Endothelial cell of umbilical vein (primary cell): ENCODE measurements at regions not wholly inside any gene's neighbourhood (a gene's known extent, or its start where the extent isn't known, plus 50 kb on each side); places are given as distances from the start of the nearest gene placed in this dataset.

Experiments used
- BruUV-seq: library from RNA; stranded (reverse); fragments of 400-500 nt; replicated peaks from 2 replicates; lab custom pipeline; 2021; lab: Mats Ljungman, UMichigan
- CTCF ChIA-PET: fragments of 300-600, 350-600 bp; sonication (Branson Sonifier 250); formaldehyde crosslinking; loops from one replicate; lab custom pipeline; 2021; ENCODE audit warnings: antibody characterized with exemption, inconsistent platforms; lab: Charles Lee
- POLR2A ChIA-PET: fragments of 300-600, 350-600 bp; sonication (Branson Sonifier 250); formaldehyde crosslinking; loops from one replicate; lab custom pipeline; 2021; ENCODE audit warnings: antibody characterized with exemption, inconsistent platforms; lab: Charles Lee
- DNase-seq: peaks from one replicate; pipeline ENCODE4 v3.0.0-alpha.2; 2011; ENCODE audit warnings: low read depth, low spot score
- FAIRE-seq: peaks from 2 replicates; lab custom pipeline; 2011; peaks lifted over from hg19 to GRCh38; lab: Jason Lieb, UNC
- H2AFZ ChIP-seq: 2 replicates; pipeline ENCODE4 v1.6.0; 2012; ENCODE audit warnings: low read depth, low read length, control low read depth, inconsistent platforms
- H3K27ac ChIP-seq: 2 replicates; pipeline ENCODE4 v1.5.1; 2011; ENCODE audit warnings: low read depth, mild to moderate bottlenecking, control low read depth, low read length, moderate library complexity; ENCODE audit not compliant: insufficient read depth
- H3K27me3 ChIP-seq, 2 experiments: 2 replicates each; pipeline versions ENCODE4 v1.6.0 to v1.6.1; 2011; ENCODE audit warnings: low read length in 2 of 2, mixed read lengths in 1 of 2; ENCODE audit not compliant: control insufficient read depth in 2 of 2, insufficient read depth in 2 of 2
- H3K36me3 ChIP-seq, 2 experiments: 2 replicates in 1 of 2; 3 replicates in 1 of 2; pipeline ENCODE4 v1.5.1; 2011; ENCODE audit warnings: low read length in 2 of 2, mild to moderate bottlenecking in 1 of 2, moderate library complexity in 1 of 2; ENCODE audit not compliant: control insufficient read depth in 2 of 2, insufficient read depth in 2 of 2; ENCODE audit errors: extremely low read depth in 1 of 2
- H3K4me1 ChIP-seq: 3 replicates; pipeline ENCODE4 v1.5.1; 2011; ENCODE audit warnings: mild to moderate bottlenecking, low read length; ENCODE audit not compliant: control insufficient read depth, insufficient read depth; ENCODE audit errors: extremely low read depth
- H3K4me2 ChIP-seq: 2 replicates; pipeline ENCODE4 v1.6.1; 2011; ENCODE audit warnings: low read length, control low read depth, mixed read lengths; ENCODE audit not compliant: insufficient read depth
- H3K4me3 ChIP-seq, 3 experiments: fragments of 200-600 bp in 1 of 3; sonication (generic), shearing (Covaris generic) in 1 of 3; replicated peaks in 1 of 3; 2 replicates each; pipeline ENCODE4 v1.5.1; 2011 to 2016; ENCODE audit warnings: control low read depth in 3 of 3, low read length in 3 of 3, mild to moderate bottlenecking in 2 of 3, inconsistent platforms in 1 of 3, low read depth in 1 of 3, moderate library complexity in 1 of 3; ENCODE audit not compliant: insufficient read depth in 1 of 3
- H3K79me2 ChIP-seq: 2 replicates; pipeline ENCODE4 v1.6.0; 2012; ENCODE audit warnings: low read length, inconsistent platforms; ENCODE audit not compliant: control insufficient read depth, insufficient read depth
- H3K9ac ChIP-seq: replicated peaks from 2 replicates; pipeline ENCODE3; 2011; ENCODE audit warnings: low read length, control low read depth; ENCODE audit not compliant: insufficient read depth; ENCODE audit errors: extremely low read depth
- H3K9me1 ChIP-seq: replicated peaks from 3 replicates; pipeline ENCODE4 v1.6.0; 2011; ENCODE audit warnings: mild to moderate bottlenecking, low read length; ENCODE audit not compliant: control insufficient read depth, insufficient read depth; ENCODE audit errors: extremely low read depth
- H3K9me3 ChIP-seq: replicated peaks from 2 replicates; pipeline ENCODE4 v1.5.1; 2012; ENCODE audit warnings: low read length, inconsistent platforms; ENCODE audit not compliant: control insufficient read depth, insufficient read depth
- H4K20me1 ChIP-seq: replicated peaks from 2 replicates; pipeline ENCODE3; 2011; ENCODE audit warnings: mild to moderate bottlenecking, low read length; ENCODE audit not compliant: control insufficient read depth, insufficient read depth; ENCODE audit errors: extremely low read depth
- EZH2 ChIP-seq: IDR thresholded peaks from 2 replicates; pipeline ENCODE4 v1.6.1; 2012; ENCODE audit warnings: borderline replicate concordance, low read depth, mild to moderate bottlenecking, moderate library complexity, low read length, inconsistent platforms; ENCODE audit not compliant: severe bottlenecking
- FOS ChIP-seq: IDR thresholded peaks from 2 replicates; pipeline ENCODE4 v1.6.1; 2011; ENCODE audit warnings: mild to moderate bottlenecking, low read length, moderate library complexity, borderline replicate concordance; ENCODE audit not compliant: insufficient read depth
- GATA2 ChIP-seq: IDR thresholded peaks from 2 replicates; pipeline ENCODE4 v1.7.0; 2011; ENCODE audit warnings: low read depth, mild to moderate bottlenecking, moderate library complexity, mixed read lengths, low read length; ENCODE audit not compliant: insufficient read length, insufficient read depth
- JUN ChIP-seq: IDR thresholded peaks from 2 replicates; pipeline ENCODE4 v1.6.1; 2011; ENCODE audit warnings: borderline replicate concordance, low read depth; ENCODE audit not compliant: insufficient read length, insufficient read depth
- MYC ChIP-seq: IDR thresholded peaks from one replicate; pipeline ENCODE4 v1.6.1; 2011; ENCODE audit warnings: mild to moderate bottlenecking, low read depth, low read length
- POLR2A ChIP-seq: IDR thresholded peaks from 2 replicates; pipeline ENCODE4 v1.6.1; 2012; ENCODE audit warnings: low read depth, mild to moderate bottlenecking, control low read depth, low read length
- POLR2AphosphoS5 ChIP-seq: IDR thresholded peaks from 2 replicates; pipeline ENCODE4 v1.6.1; 2012; ENCODE audit warnings: low read depth, mild to moderate bottlenecking, control low read depth, low read length, moderate library complexity; ENCODE audit not compliant: insufficient read depth
- dilution Hi-C: fragments of 300-500 bp; cut with MboI; formaldehyde crosslinking; loops from one replicate; pipeline ENCODE4 v1.15.0; 2019; ENCODE audit warnings: low sequenced_read_pairs; ENCODE audit not compliant: extremely low pct_ligation_motif_present
- intact Hi-C: fragments of 100-400 bp; cut with micrococcal nuclease; formaldehyde crosslinking; loops from one replicate; pipeline ENCODE4 v1.10.0; 2022
- TF ChIP-seq, protein P1 (sequence below), 2 donors: IDR thresholded peaks; 1 replicate in 1 of 2; 2 replicates in 1 of 2; pipeline ENCODE4 v1.5.1; 2011; ENCODE audit warnings: low read length in 2 of 2, mild to moderate bottlenecking in 2 of 2, moderate library complexity in 2 of 2, control low read depth in 1 of 2, inconsistent platforms in 1 of 2, low read depth in 1 of 2; ENCODE audit not compliant: insufficient read depth in 1 of 2; ENCODE audit errors: extremely low read depth in 1 of 2
- TF ChIP-seq, protein P2 (sequence below): IDR thresholded peaks from 2 replicates; pipeline ENCODE4 v1.6.1; 2011; ENCODE audit not compliant: insufficient read depth, insufficient read length

DNA sequence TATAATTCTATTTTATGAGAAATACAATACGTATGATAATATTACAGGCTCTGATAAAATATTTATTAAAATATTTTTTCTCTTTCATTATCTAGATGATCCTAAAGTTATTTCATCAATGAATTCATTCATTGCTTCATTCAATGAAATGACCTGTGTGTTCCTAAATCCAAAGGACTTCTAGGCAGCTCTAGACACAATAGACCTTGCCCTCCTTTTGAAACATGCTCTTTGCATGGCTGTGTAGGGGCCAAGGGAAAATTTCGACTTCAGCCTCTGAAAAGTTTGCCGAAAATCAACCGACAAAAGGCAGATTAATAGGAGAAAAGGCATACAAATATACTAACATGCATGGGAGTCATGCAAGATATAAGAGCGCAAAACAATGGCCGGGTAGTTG is 402.0 kb downstream of the ELAVL2 start:
- DNase-seq (no peak), FAIRE-seq (no peak)
- dilution Hi-C loops (no loop called here), intact Hi-C loops (no loop called here)
- Histone ChIP-seq H3K4me1 (no peaks in the 10 kb centered on the region), H3K79me2 (no peaks in the 10 kb centered on the region), H4K20me1 (no peaks in the 10 kb centered on the region), H3K4me3 (no peak overlapping the region), H3K4me2 (no peak overlapping the region), H3K9me3 (no peaks in the 10 kb centered on the region), H3K36me3 (no peaks in the 10 kb centered on the region), H3K27me3 (no peaks in the 10 kb centered on the region), H3K9ac (no peak overlapping the region), H3K27ac (no peak overlapping the region), H2AFZ (no peak overlapping the region), H3K9me1 (no peaks in the 10 kb centered on the region)
- ChIA-PET POLR2A (no interaction called here), CTCF (no interaction called here)
- BruUV-seq = no TSS peak
- TF ChIP-seq GATA2 = no peak
- TF ChIP-seq, protein P1, sequence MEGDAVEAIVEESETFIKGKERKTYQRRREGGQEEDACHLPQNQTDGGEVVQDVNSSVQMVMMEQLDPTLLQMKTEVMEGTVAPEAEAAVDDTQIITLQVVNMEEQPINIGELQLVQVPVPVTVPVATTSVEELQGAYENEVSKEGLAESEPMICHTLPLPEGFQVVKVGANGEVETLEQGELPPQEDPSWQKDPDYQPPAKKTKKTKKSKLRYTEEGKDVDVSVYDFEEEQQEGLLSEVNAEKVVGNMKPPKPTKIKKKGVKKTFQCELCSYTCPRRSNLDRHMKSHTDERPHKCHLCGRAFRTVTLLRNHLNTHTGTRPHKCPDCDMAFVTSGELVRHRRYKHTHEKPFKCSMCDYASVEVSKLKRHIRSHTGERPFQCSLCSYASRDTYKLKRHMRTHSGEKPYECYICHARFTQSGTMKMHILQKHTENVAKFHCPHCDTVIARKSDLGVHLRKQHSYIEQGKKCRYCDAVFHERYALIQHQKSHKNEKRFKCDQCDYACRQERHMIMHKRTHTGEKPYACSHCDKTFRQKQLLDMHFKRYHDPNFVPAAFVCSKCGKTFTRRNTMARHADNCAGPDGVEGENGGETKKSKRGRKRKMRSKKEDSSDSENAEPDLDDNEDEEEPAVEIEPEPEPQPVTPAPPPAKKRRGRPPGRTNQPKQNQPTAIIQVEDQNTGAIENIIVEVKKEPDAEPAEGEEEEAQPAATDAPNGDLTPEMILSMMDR (IDR thresholded peaks at IDR 0.05; ENCODE audit: extremely low read depth in 1 of 2, insufficient read depth in 1 of 2, low read depth in 1 of 2, low read length in 2 of 2) = no peak
- TF ChIP-seq POLR2AphosphoS5 = no peak
- TF ChIP-seq FOS = no peak
- TF ChIP-seq MYC = no peak
- no peak for TF ChIP-seq POLR2A
- TF ChIP-seq, protein P2, sequence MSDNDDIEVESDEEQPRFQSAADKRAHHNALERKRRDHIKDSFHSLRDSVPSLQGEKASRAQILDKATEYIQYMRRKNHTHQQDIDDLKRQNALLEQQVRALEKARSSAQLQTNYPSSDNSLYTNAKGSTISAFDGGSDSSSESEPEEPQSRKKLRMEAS = no peak
- TF ChIP-seq JUN = no peak
- TF ChIP-seq EZH2 = no peak
